Liver (tissue), 3 donors: ENCODE measurements at regions not wholly inside any gene's neighbourhood (a gene's known extent, or its start where the extent isn't known, plus 50 kb on each side); places are given as distances from the start of the nearest gene placed in this dataset.

ENCODE experiments used
- CTCF ChIP-seq: fragments of 150-350 bp; IDR thresholded peaks from 2 replicates; pipeline ENCODE4 v1.5.1; 2017; ENCODE audit warnings: improper control_type of control experiment, low read depth, low read length; ENCODE audit not compliant: missing input control
- RAD21 ChIP-seq, 2 donors: IDR thresholded peaks; 2 replicates each; pipeline ENCODE4 v1.6.1; 2016; ENCODE audit warnings: antibody characterized with exemption in 2 of 2, mild to moderate bottlenecking in 2 of 2
- REST ChIP-seq: IDR thresholded peaks from 2 replicates; pipeline ENCODE4 v1.6.1; 2016; ENCODE audit warnings: antibody characterized with exemption, mild to moderate bottlenecking
- TAF1 ChIP-seq: conservative IDR thresholded peaks from 2 replicates; pipeline ENCODE4 v1.6.1; 2016; ENCODE audit warnings: antibody characterized with exemption, mild to moderate bottlenecking
- donor health status: healthy.
- donor health status: healthy.

- TF ChIP-seq CTCF (no peak), TAF1 (no peak), REST (no peak), RAD21 (IDR thresholded peaks at IDR 0.05) (no peak)
Measured at GRCh38 chr6:14450578-14450977, 333.0 kb downstream of the CD83 start.
